Nephron (organoid): ENCODE measurements at regions not wholly inside any gene's neighbourhood (a gene's known extent, or its start where the extent isn't known, plus 50 kb on each side); places are given as distances from the start of the nearest gene placed in this dataset.

Source experiments
- H3K27ac Mint-ChIP-seq, 3 experiments: 2 replicates each; pipeline ENCODE4 v1.8.0; 2020; ENCODE audit warnings: mixed read lengths in 3 of 3, mild to moderate bottlenecking in 2 of 3, moderate library complexity in 1 of 3
- H3K27me3 Mint-ChIP-seq: 2 replicates; pipeline ENCODE4 v1.8.0; 2021; ENCODE audit warnings: low read depth, mild to moderate bottlenecking, moderate library complexity, mixed read lengths
- H3K36me3 Mint-ChIP-seq: 2 replicates; pipeline ENCODE4 v1.8.0; 2020; ENCODE audit warnings: low read depth, mixed read lengths
- H3K4me1 Mint-ChIP-seq: 2 replicates; pipeline ENCODE4 v1.8.0; 2020; ENCODE audit warnings: mixed read lengths
- H3K4me3 Mint-ChIP-seq, 3 experiments: 2 replicates each; pipeline ENCODE4 v1.8.0; 2020; ENCODE audit warnings: mild to moderate bottlenecking in 3 of 3, mixed read lengths in 3 of 3, moderate library complexity in 2 of 3
- H3K9me3 Mint-ChIP-seq: 2 replicates; pipeline ENCODE4 v1.8.0; 2020; ENCODE audit warnings: mixed read lengths
- TF ChIP-seq, protein P1 (sequence below), 3 experiments: fragments of 200-600 bp; sonication (generic); IDR thresholded peaks; one replicate each; pipeline ENCODE4 v1.5.0; 2021; ENCODE audit warnings: antibody characterized with exemption in 3 of 3; ENCODE audit not compliant: unreplicated experiment in 3 of 3

DNA sequence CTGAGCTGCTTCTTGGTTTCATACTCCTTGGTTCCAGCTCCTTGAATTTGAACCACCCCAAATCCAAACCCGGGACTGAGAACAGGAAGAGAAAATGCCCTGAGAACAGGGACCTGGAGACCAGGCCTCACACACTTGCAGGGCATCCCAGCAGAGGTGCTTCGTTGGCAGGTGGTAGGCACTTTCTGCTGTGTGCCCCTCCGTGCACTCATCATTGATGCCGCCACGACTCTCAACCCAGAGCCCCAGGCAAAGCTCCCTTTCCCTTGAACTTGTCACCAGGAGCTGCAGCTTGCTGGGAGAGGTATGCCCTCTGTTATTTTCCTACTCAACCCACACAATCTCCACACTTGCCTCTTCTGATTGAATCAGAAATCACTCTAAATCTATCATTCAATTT is 217.8 kb upstream of the IRX1 start:
- no peaks in the 10 kb centered on the region for H3K36me3 Mint-ChIP-seq
- no peaks in the 10 kb centered on the region for H3K4me1 Mint-ChIP-seq
- no peak overlapping the region for H3K27ac Mint-ChIP-seq
- no peak overlapping the region for H3K4me3 Mint-ChIP-seq
- peaks cover 24% of the 10 kb centered on the region for H3K27me3 Mint-ChIP-seq
- peaks cover 11% of the 10 kb centered on the region for H3K9me3 Mint-ChIP-seq
- TF ChIP-seq, protein P1, sequence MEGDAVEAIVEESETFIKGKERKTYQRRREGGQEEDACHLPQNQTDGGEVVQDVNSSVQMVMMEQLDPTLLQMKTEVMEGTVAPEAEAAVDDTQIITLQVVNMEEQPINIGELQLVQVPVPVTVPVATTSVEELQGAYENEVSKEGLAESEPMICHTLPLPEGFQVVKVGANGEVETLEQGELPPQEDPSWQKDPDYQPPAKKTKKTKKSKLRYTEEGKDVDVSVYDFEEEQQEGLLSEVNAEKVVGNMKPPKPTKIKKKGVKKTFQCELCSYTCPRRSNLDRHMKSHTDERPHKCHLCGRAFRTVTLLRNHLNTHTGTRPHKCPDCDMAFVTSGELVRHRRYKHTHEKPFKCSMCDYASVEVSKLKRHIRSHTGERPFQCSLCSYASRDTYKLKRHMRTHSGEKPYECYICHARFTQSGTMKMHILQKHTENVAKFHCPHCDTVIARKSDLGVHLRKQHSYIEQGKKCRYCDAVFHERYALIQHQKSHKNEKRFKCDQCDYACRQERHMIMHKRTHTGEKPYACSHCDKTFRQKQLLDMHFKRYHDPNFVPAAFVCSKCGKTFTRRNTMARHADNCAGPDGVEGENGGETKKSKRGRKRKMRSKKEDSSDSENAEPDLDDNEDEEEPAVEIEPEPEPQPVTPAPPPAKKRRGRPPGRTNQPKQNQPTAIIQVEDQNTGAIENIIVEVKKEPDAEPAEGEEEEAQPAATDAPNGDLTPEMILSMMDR (IDR thresholded peaks at IDR 0.05; ENCODE audit: unreplicated experiment in 3 of 3), result no peak

DNA sequence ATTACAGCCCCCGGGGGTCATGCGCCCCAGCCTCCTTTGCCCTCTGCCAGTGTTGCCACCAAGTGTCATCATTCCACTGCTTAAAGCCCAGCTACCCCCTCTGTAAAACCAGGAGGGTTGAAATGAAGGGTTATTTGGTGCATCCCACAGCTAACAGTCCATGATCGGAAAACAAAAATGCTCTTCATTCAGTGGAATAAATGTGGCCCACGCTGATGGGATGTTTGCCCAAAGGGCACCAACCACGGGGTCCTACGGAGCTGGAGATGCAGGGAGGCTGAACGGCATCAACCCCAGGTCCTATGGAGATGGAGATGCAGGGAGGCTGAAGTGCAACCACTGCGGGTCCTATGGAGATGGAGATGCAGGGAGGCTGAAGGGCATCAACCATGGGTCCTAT is 218.5 kb upstream of the IRX1 start:
- no peak overlapping the region for H3K27ac Mint-ChIP-seq
- TF ChIP-seq, protein P1 (IDR thresholded peaks at IDR 0.05; ENCODE audit: unreplicated experiment in 3 of 3), result no peak
- H3K27me3 Mint-ChIP-seq, result peaks cover 18% of the 10 kb centered on the region
- H3K4me1 Mint-ChIP-seq, result no peaks in the 10 kb centered on the region
- H3K9me3 Mint-ChIP-seq, result peaks cover 14% of the 10 kb centered on the region
- H3K36me3 Mint-ChIP-seq, result no peaks in the 10 kb centered on the region
- no peak overlapping the region for H3K4me3 Mint-ChIP-seq

DNA sequence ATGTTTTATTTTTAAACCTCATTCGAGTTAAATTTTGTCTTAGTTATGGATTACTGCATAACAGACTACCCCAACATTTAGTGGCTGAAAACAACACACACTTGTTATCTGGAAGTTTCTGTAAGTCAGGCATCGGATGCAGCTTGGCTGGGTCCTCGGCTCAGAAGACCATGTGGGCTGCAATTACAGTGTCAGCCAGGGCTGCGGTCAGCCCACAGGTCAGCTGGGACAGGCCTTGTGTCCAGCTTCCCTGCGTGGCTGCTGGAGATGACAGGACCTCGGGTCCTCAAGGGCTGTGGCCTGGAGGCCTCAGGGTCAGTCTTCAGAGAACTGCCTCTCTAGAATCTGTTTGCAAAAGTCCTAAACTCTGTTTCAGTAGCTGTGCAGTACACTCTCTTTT is 219.0 kb upstream of the IRX1 start:
- Mint-ChIP-seq H3K4me3 (no peak overlapping the region), H3K4me1 (no peaks in the 10 kb centered on the region), H3K9me3 (peaks cover 14% of the 10 kb centered on the region), H3K36me3 (no peaks in the 10 kb centered on the region), H3K27ac (no peak overlapping the region), H3K27me3 (peaks cover 17% of the 10 kb centered on the region)
- TF ChIP-seq, protein P1 (IDR thresholded peaks at IDR 0.05; ENCODE audit: unreplicated experiment in 3 of 3), result no peak

GRCh38 chr5:3375586-3376311 is 219.9 kb upstream of the IRX1 start:
- no peaks in the 10 kb centered on the region for H3K4me1 Mint-ChIP-seq
- TF ChIP-seq, protein P1 (IDR thresholded peaks at IDR 0.05; ENCODE audit: unreplicated experiment in 3 of 3), result no peak
- H3K27ac Mint-ChIP-seq, result no peak overlapping the region
- H3K27me3 Mint-ChIP-seq, result peaks cover 13% of the 10 kb centered on the region
- H3K36me3 Mint-ChIP-seq, result no peaks in the 10 kb centered on the region
- no peak overlapping the region for H3K4me3 Mint-ChIP-seq
- peaks cover 14% of the 10 kb centered on the region for H3K9me3 Mint-ChIP-seq

DNA sequence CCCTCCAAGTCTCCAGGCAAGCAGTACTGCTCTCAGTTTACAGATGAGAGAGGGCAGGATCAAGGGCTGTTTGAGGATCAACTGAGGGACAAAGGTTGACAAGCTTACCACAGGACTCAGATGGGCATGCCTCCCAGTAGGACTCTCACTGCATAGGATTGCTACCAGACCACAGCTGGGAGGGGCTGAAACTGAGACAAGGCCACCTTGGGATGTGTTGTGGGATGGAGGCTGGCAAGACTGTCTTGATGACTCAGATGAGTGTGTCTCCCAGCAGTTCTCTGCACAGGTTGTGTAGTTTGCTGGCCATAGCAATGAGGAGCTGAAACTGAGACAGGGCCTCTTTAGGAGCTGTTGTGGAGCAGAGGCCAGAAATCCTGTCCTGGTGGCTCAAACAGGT is 222.2 kb upstream of the IRX1 start:
- Mint-ChIP-seq H3K9me3 (peaks cover 22% of the 10 kb centered on the region), H3K4me3 (no peak overlapping the region), H3K27me3 (peaks cover 14% of the 10 kb centered on the region), H3K36me3 (no peaks in the 10 kb centered on the region), H3K27ac (no peak overlapping the region), H3K4me1 (no peaks in the 10 kb centered on the region)
- TF ChIP-seq, protein P1 (IDR thresholded peaks at IDR 0.05; ENCODE audit: unreplicated experiment in 3 of 3), result no peak

DNA sequence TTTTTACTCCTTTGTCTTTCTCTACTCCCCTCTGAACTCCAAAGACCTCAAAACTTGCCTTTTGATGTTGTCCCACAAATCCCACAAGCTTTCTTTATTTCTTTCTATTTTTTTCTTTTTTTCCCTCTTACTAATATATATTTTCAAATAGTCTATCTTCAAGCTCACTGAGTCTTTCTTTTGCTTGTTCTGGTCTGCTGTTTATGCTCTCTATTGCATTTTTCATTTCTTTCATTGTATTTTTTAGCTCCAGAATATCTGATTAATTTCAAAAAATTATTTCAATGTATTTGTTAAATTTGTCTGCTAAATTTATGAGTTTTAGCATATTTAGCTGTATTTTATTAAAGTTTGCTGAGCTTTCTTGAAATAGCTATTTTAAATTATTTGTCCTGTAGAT is 223.3 kb upstream of the IRX1 start:
- Mint-ChIP-seq H3K9me3 (peaks cover 22% of the 10 kb centered on the region), H3K4me3 (no peak overlapping the region), H3K27ac (no peak overlapping the region), H3K36me3 (no peaks in the 10 kb centered on the region), H3K4me1 (no peaks in the 10 kb centered on the region), H3K27me3 (peaks cover 3% of the 10 kb centered on the region)
- TF ChIP-seq, protein P1 (IDR thresholded peaks at IDR 0.05; ENCODE audit: unreplicated experiment in 3 of 3), result no peak
